GM12878 (cell line): ENCODE measurements at regions not wholly inside any gene's neighbourhood (a gene's known extent, or its start where the extent isn't known, plus 50 kb on each side); places are given as distances from the start of the nearest gene placed in this dataset.

Source experiments
- EGR1 ChIP-seq, 2 experiments: IDR thresholded peaks; 1 replicate in 1 of 2; 2 replicates in 1 of 2; pipeline ENCODE4 v1.6.1; 2011 to 2012; ENCODE audit warnings: low read depth in 2 of 2, low read length in 2 of 2, borderline replicate concordance in 1 of 2, mild to moderate bottlenecking in 1 of 2, moderate library complexity in 1 of 2
- EP300 ChIP-seq, 2 experiments: fragments of 150-350 bp in 1 of 2; IDR thresholded peaks; 2 replicates each; pipeline ENCODE4 v1.6.1; 2011 to 2012; ENCODE audit warnings: low read depth in 2 of 2, low read length in 2 of 2, borderline replicate concordance in 1 of 2, improper control_type of control experiment in 1 of 2, inconsistent platforms in 1 of 2; ENCODE audit not compliant: control insufficient read depth in 1 of 2
- POLR2A ChIP-seq: IDR thresholded peaks from 2 replicates; pipeline ENCODE4 v1.6.1; 2011; ENCODE audit warnings: low read depth, mild to moderate bottlenecking, low read length
- POLR2AphosphoS5 ChIP-seq: IDR thresholded peaks from 2 replicates; pipeline ENCODE4 v1.6.1; 2011; ENCODE audit warnings: mild to moderate bottlenecking, low read length, inconsistent platforms
- TAF1 ChIP-seq: IDR thresholded peaks from 2 replicates; pipeline ENCODE4 v1.6.1; 2011; ENCODE audit warnings: mild to moderate bottlenecking, low read depth, low read length, borderline replicate concordance

GRCh38 chr1:108028841-108029388 lies 63.9 kb upstream of the VAV3 start:
- no peak for TF ChIP-seq POLR2AphosphoS5
- no peak for TF ChIP-seq EGR1 (IDR thresholded peaks at IDR 0.05; ENCODE audit: borderline replicate concordance in 1 of 2, low read depth in 2 of 2, low read length in 2 of 2)
- TF ChIP-seq TAF1, result no peak
- no peak for TF ChIP-seq POLR2A
- TF ChIP-seq EP300 (IDR thresholded peaks at IDR 0.05; ENCODE audit: borderline replicate concordance in 1 of 2, control insufficient read depth in 1 of 2, low read depth in 2 of 2, low read length in 2 of 2), result no peak
